Left ventricle myocardium inferior (tissue), 1 donor: ENCODE measurements at regions not wholly inside any gene's neighbourhood (a gene's known extent, or its start where the extent isn't known, plus 50 kb on each side); places are given as distances from the start of the nearest gene placed in this dataset.

ENCODE experiments used
- DNase-seq: peaks from one replicate; pipeline ENCODE4 v3.0.0-alpha.2; 2020
- H3K27ac ChIP-seq: fragments of 200-600 bp; replicated peaks from 2 replicates; pipeline ENCODE4 v1.8.0; 2021
- H3K27me3 ChIP-seq: fragments of 200-600 bp; 2 replicates; pipeline ENCODE4 v1.8.0; 2021; ENCODE audit warnings: low read depth
- H3K36me3 ChIP-seq: fragments of 200-600 bp; 2 replicates; pipeline ENCODE4 v1.8.0; 2021
- H3K4me1 ChIP-seq: fragments of 200-600 bp; 2 replicates; pipeline ENCODE4 v1.8.0; 2021
- H3K4me3 ChIP-seq: fragments of 200-600 bp; 2 replicates; pipeline ENCODE4 v1.8.0; 2021; ENCODE audit warnings: mild to moderate bottlenecking, moderate library complexity
- H3K9me3 ChIP-seq: fragments of 200-600 bp; replicated peaks from 2 replicates; pipeline ENCODE4 v1.8.0; 2021
- intact Hi-C: fragments of 100-400 bp; cut with micrococcal nuclease; formaldehyde crosslinking; loops from one replicate; pipeline ENCODE4 v1.11.0; 2022
- TF ChIP-seq, protein P1 (sequence below): fragments of 200-600 bp; IDR thresholded peaks from 2 replicates; pipeline ENCODE4 v1.8.0; 2021; ENCODE audit warnings: antibody characterized with exemption, mild to moderate bottlenecking, borderline replicate concordance
- donor health status: DM: no; HTN: yes; CAD: no; lungs with severe emphysema.

DNA sequence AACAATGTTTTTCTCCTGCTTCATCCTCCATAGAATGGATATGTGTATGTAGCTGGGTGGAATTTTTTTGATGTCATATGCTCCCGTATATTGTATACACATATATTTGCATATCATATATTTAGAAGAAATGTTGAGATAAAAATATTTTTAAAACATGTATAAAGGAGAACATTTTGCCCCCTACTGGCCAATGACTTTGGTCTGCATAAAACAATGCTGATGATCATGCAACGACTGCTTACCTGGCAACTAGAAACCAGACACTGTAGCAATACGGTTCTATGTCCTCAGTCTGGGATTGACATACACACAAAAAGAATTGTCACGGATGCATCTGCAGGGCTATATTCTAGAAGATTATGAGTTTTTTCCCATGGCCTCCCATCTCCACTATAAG lies 503.6 kb downstream of the ELAVL2 start:
- DNase-seq: no peak
- peaks cover 16% of the 10 kb centered on the region for H3K9me3 ChIP-seq
- H3K27ac ChIP-seq: no peak overlapping the region
- intact Hi-C loops: no loop called here
- no peak overlapping the region for H3K4me3 ChIP-seq
- H3K27me3 ChIP-seq: no peaks in the 10 kb centered on the region
- H3K4me1 ChIP-seq: no peaks in the 10 kb centered on the region
- no peaks in the 10 kb centered on the region for H3K36me3 ChIP-seq
- TF ChIP-seq, protein P1, sequence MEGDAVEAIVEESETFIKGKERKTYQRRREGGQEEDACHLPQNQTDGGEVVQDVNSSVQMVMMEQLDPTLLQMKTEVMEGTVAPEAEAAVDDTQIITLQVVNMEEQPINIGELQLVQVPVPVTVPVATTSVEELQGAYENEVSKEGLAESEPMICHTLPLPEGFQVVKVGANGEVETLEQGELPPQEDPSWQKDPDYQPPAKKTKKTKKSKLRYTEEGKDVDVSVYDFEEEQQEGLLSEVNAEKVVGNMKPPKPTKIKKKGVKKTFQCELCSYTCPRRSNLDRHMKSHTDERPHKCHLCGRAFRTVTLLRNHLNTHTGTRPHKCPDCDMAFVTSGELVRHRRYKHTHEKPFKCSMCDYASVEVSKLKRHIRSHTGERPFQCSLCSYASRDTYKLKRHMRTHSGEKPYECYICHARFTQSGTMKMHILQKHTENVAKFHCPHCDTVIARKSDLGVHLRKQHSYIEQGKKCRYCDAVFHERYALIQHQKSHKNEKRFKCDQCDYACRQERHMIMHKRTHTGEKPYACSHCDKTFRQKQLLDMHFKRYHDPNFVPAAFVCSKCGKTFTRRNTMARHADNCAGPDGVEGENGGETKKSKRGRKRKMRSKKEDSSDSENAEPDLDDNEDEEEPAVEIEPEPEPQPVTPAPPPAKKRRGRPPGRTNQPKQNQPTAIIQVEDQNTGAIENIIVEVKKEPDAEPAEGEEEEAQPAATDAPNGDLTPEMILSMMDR: no peak

DNA sequence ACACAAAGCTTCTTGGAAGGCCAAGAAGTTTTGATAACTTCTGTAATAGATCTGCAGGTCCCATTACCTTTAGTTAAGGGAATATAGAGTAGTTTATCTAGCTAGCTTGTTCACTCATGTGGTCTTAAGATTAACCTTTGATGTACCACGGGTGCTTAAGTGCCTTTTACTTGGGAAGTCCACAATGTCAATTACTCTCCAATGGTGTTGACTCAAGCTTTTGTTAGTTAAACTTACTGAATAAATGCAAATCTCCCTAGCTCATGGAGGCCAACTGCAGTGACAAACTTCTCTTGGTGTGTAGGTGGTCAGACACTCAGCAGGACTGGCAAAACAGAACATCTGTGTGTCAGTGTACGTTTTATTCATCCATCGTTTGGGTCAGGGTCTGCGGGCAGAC lies 501.5 kb downstream of the ELAVL2 start:
- Histone ChIP-seq H3K4me3 (no peak overlapping the region), H3K36me3 (no peaks in the 10 kb centered on the region), H3K4me1 (no peaks in the 10 kb centered on the region), H3K9me3 (peaks cover 6% of the 10 kb centered on the region), H3K27ac (no peak overlapping the region), H3K27me3 (no peaks in the 10 kb centered on the region)
- intact Hi-C loops: no loop called here
- TF ChIP-seq, protein P1: no peak
- no peak for DNase-seq

- peaks cover 16% of the 10 kb centered on the region for H3K9me3 ChIP-seq
- no peaks in the 10 kb centered on the region for H3K27me3 ChIP-seq
- no peak overlapping the region for H3K27ac ChIP-seq
- intact Hi-C loops: no loop called here
- TF ChIP-seq, protein P1: no peak
- no peaks in the 10 kb centered on the region for H3K4me1 ChIP-seq
- DNase-seq: no peak
- no peaks in the 10 kb centered on the region for H3K36me3 ChIP-seq
- no peak overlapping the region for H3K4me3 ChIP-seq
These were observed 499.4 kb downstream of the ELAVL2 start for GRCh38 chr9:23326597-23326996.

GRCh38 chr9:23341346-23341745 lies 484.7 kb downstream of the ELAVL2 start:
- intact Hi-C loops: no loop called here
- TF ChIP-seq, protein P1: no peak
- no peaks in the 10 kb centered on the region for H3K4me1 ChIP-seq
- no peak overlapping the region for H3K27ac ChIP-seq
- no peaks in the 10 kb centered on the region for H3K36me3 ChIP-seq
- peaks cover 17% of the 10 kb centered on the region for H3K9me3 ChIP-seq
- no peak overlapping the region for H3K4me3 ChIP-seq
- no peak for DNase-seq
- H3K27me3 ChIP-seq: no peaks in the 10 kb centered on the region

- no peaks in the 10 kb centered on the region for H3K36me3 ChIP-seq
- intact Hi-C loops: no loop called here
- TF ChIP-seq, protein P1: no peak
- H3K27ac ChIP-seq: no peak overlapping the region
- H3K27me3 ChIP-seq: no peaks in the 10 kb centered on the region
- peaks cover 17% of the 10 kb centered on the region for H3K9me3 ChIP-seq
- DNase-seq: no peak
- H3K4me1 ChIP-seq: no peaks in the 10 kb centered on the region
- H3K4me3 ChIP-seq: no peak overlapping the region
These were observed 483.7 kb downstream of the ELAVL2 start for GRCh38 chr9:23342291-23342690.

DNA sequence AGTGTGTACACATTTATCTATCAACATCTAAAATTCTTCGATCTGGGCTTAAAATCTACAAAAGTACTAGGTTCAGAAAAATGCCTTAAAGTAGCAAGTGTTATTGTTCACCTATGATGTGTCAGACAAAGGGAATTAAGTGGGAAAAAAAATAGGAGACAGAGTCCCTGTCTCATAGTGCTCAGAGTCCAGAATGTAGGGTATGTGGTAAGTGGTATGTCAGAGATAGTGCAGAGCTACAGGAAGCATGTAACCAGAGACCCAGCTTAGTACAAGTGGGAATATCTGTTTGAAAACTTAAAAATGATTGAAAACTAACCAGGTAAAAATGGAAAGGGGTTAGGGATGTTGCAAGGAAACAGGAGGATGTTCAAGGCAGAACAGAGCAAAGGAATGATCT lies 482.8 kb downstream of the ELAVL2 start:
- Histone ChIP-seq H3K4me3 (no peak overlapping the region), H3K27ac (no peak overlapping the region), H3K27me3 (no peaks in the 10 kb centered on the region), H3K36me3 (no peaks in the 10 kb centered on the region), H3K9me3 (peaks cover 17% of the 10 kb centered on the region), H3K4me1 (no peaks in the 10 kb centered on the region)
- DNase-seq: no peak
- intact Hi-C loops: no loop called here
- TF ChIP-seq, protein P1: no peak
